Right atrium auricular region (tissue), 2 donors: ENCODE measurements at regions not wholly inside any gene's neighbourhood (a gene's known extent, or its start where the extent isn't known, plus 50 kb on each side); places are given as distances from the start of the nearest gene placed in this dataset.

ENCODE experiments used
- DNase-seq: peaks from one replicate; pipeline ENCODE4 v3.0.0-alpha.2; 2019; ENCODE audit warnings: low spot score
- H3K27ac ChIP-seq, 2 donors: fragments of 200-600 bp; sonication (generic); 1 replicate in 1 of 2; 2 replicates in 1 of 2; pipeline ENCODE4 v1.5.1; 2016 to 2019
- H3K27me3 ChIP-seq, 2 donors: fragments of 200-600 bp; sonication (generic); one replicate each; pipeline versions ENCODE4 v1.5.1 to v1.6.0; 2017 to 2019
- H3K36me3 ChIP-seq: fragments of 200-600 bp; sonication (generic); one replicate; pipeline ENCODE4 v1.5.1; 2016
- H3K4me1 ChIP-seq, 2 donors: fragments of 200-600 bp; sonication (generic); one replicate each; pipeline versions ENCODE4 v1.5.1 to v1.6.0; 2017 to 2019
- H3K4me3 ChIP-seq, 2 donors: fragments of 200-600 bp; sonication (generic); 1 replicate in 1 of 2; 2 replicates in 1 of 2; pipeline ENCODE4 v1.5.1; 2017 to 2019; ENCODE audit warnings: mild to moderate bottlenecking in 1 of 2, moderate library complexity in 1 of 2
- H3K9me3 ChIP-seq, 2 donors: fragments of 200-600 bp; sonication (generic); one replicate each; pipeline ENCODE4 v1.5.1; 2019
- CTCF ChIP-seq, 2 donors: fragments of 200-600 bp; sonication (generic); IDR thresholded peaks; one replicate each; pipeline ENCODE4 v1.5.1; 2019; ENCODE audit warnings: antibody characterized with exemption in 2 of 2

GRCh38 chr12:24595652-24596235, 353.2 kb downstream of the BCAT1 start:
- TF ChIP-seq CTCF (IDR thresholded peaks at IDR 0.05): peak in 1 of 2 donors; percentile 40
- Histone ChIP-seq H3K9me3 (no peaks in the 10 kb centered on the region), H3K4me1 (no peaks in the 10 kb centered on the region), H3K4me3 (no peak overlapping the region), H3K36me3 (no peaks in the 10 kb centered on the region), H3K27me3 (no peaks in the 10 kb centered on the region), H3K27ac (no peak overlapping the region)
- DNase-seq: no peak

- Histone ChIP-seq H3K36me3 (no peaks in the 10 kb centered on the region), H3K4me3 (no peak overlapping the region), H3K9me3 (no peaks in the 10 kb centered on the region), H3K27ac (no peak overlapping the region), H3K27me3 (no peaks in the 10 kb centered on the region), H3K4me1 (no peaks in the 10 kb centered on the region)
- DNase-seq: no peak
- TF ChIP-seq CTCF (IDR thresholded peaks at IDR 0.05): no peak
Observed at GRCh38 chr12:24591715-24592440, 357.0 kb downstream of the BCAT1 start.

DNA sequence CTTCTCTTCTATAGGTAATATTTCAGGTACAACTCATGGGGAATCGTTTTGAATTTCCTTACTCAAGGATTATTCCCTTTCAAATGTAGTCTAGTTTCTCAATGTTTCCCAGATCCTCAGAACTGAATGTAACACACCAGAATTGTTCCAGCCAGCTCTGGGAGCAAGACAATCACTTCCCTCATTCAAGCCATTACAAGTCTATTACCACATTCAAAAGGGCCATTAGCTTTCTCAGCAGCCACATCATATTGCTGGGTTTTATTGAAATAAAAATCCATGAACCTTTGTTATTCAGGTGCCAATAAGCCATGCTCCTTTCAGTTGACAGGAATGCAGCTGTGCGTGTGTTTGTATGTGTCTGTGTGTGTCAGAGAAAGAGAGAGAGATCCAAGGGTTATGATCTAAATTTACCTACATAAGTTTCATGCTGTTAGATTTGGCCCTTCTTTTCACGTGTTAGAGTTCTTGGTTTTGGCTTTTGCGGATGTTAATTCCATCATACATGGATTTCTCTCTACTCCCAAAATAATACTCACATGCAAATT, 357.7 kb downstream of the BCAT1 start:
- H3K4me3 ChIP-seq: no peak overlapping the region
- H3K27me3 ChIP-seq: no peaks in the 10 kb centered on the region
- no peaks in the 10 kb centered on the region for H3K4me1 ChIP-seq

GRCh38 chr12:24586293-24586692, 362.6 kb downstream of the BCAT1 start:
- no peaks in the 10 kb centered on the region for H3K9me3 ChIP-seq
- H3K4me1 ChIP-seq: no peaks in the 10 kb centered on the region
- no peaks in the 10 kb centered on the region for H3K27me3 ChIP-seq
- H3K4me3 ChIP-seq: no peak overlapping the region
- H3K36me3 ChIP-seq: no peaks in the 10 kb centered on the region
- TF ChIP-seq CTCF (IDR thresholded peaks at IDR 0.05): no peak
- no peak overlapping the region for H3K27ac ChIP-seq
- DNase-seq: no peak

More for the DNA sequence above, 357.7 kb downstream of the BCAT1 start:
- Histone ChIP-seq H3K9me3 (no peaks in the 10 kb centered on the region), H3K36me3 (no peaks in the 10 kb centered on the region), H3K27ac (no peak overlapping the region)
- no peak for DNase-seq
- TF ChIP-seq CTCF (IDR thresholded peaks at IDR 0.05): no peak

DNA sequence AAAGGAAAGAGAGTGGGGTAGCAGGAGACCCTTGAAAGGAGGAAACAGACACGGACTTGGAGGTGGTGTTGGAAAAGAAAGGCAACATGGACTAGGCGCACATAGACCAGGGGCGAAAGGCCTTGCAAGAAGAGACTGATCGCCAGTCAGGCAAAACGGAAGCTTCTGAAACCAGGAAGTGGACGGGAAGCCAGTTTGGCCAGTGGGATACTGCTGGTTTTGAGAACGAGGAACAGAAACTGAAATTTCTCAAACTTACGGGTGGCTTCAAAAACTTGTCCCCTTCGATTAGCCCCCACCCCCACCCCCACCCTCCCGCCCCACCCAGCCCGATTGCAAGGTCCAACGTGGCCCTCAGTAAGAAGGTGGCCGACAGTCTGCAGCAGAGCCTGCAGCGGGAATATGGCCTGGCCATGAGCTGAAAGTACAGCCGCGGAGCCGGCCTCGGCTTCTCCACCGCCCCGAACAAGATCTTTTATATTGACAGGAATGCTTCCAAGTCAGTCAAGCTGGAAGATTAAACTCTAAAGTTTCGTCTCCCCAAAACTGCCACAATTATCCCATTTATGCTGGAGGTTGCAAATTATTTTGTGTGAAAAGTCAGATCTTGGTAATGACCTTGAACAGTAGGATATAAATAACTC, 364.7 kb downstream of the BCAT1 start:
- no peaks in the 10 kb centered on the region for H3K4me1 ChIP-seq
- no peaks in the 10 kb centered on the region for H3K36me3 ChIP-seq
- no peak overlapping the region for H3K27ac ChIP-seq
- H3K27me3 ChIP-seq: no peaks in the 10 kb centered on the region
- DNase-seq: no peak
- peaks cover 0 to 9% of the 10 kb centered on the region in 2 donors for H3K9me3 ChIP-seq
- TF ChIP-seq CTCF (IDR thresholded peaks at IDR 0.05): no peak
- no peak overlapping the region for H3K4me3 ChIP-seq
